ENCODE measurements at regions not wholly inside any gene's neighbourhood (a gene's known extent, or its start where the extent isn't known, plus 50 kb on each side); places are given as distances from the start of the nearest gene placed in this dataset.
"Not testable (repeated sequence)": the region's sequence is repeated elsewhere in the genome, so short reads cannot be mapped to it uniquely, and the experiment has no call there.

DNA sequence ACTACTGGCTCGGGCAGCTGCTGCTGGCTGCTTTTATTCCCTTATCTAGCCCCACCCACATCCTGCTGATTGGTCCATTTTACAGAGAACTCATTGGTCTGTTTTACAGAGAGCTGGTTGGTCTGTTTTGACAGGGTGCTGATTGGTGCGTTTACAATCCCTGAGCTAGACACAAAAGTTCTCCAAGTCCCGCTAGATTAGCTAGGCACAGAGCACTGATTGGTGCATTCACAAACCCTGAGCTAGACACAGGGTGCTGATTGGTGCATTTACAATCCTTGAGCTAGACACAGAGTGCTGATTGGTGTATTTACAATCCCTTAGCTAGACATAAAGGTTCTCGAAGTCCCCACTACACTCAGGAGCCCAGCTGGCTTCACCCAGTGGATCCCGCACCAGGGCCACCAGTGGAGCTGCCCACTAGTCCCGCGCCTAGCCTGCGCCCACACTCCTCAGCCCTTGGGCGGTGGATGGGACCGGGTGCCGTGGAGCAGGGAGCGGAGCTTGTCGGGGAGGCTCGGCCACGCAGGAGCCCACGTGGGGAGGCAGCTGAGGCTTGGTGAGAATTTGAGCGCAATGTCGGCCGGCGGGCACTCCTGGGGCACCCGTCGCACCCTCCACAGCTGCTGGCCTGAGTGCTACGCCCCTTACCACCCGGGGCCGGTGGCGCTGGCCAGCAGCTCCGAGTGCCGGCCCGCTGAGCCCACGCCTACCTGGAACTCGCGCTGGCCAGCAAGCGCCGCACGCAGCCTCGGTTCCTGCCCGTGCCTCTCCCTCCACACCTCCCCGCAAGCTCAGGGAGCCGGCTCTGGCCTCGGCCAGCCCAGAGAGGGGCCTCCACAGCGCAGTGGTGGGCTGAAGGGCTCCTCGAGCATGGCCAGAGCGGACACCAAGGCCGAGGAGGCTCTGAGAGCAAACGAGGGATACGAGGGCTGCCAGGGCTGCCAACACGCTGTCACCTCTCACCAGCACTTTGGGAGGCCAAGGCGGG lies 91.1 kb upstream of the HS3ST2 start:
- H3K27ac Mint-ChIP-seq; ATAC-seq; DNase-seq; H3K9me3 Mint-ChIP-seq; H3K4me3 Mint-ChIP-seq; H3K36me3 Mint-ChIP-seq (ENCODE audit: low read depth); H3K4me1 Mint-ChIP-seq: not testable (repeated sequence)
- peaks cover 13% of the 10 kb centered on the region for H3K27me3 Mint-ChIP-seq

DNA sequence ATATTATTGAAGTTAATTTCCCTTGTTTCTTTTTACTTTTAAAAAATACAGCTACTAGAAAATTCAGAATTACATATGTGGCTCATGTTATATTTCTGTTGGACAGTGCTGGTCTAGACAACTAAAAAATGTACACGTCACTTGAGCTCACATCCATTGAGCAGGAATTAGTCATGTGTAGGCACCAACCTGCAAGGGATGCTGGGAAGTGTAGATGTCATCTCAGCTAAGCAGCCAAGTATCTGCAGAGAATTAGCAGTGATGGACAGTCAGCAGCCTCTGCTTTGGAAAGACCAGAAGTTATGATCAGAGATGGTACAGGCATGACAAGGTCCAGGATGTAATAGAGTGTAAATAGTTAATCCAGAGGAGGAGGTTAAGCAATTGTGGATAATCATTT lies 87.1 kb upstream of the HS3ST2 start:
- H3K27ac Mint-ChIP-seq = no peak overlapping the region
- ATAC-seq = no peak
- no peak overlapping the region for H3K4me3 Mint-ChIP-seq
- DNase-seq = no peak
- peaks cover 5% of the 10 kb centered on the region for H3K27me3 Mint-ChIP-seq
- no peaks in the 10 kb centered on the region for H3K4me1 Mint-ChIP-seq
- H3K9me3 Mint-ChIP-seq = no peaks in the 10 kb centered on the region
- H3K36me3 Mint-ChIP-seq (ENCODE audit: low read depth) = no peaks in the 10 kb centered on the region

DNA sequence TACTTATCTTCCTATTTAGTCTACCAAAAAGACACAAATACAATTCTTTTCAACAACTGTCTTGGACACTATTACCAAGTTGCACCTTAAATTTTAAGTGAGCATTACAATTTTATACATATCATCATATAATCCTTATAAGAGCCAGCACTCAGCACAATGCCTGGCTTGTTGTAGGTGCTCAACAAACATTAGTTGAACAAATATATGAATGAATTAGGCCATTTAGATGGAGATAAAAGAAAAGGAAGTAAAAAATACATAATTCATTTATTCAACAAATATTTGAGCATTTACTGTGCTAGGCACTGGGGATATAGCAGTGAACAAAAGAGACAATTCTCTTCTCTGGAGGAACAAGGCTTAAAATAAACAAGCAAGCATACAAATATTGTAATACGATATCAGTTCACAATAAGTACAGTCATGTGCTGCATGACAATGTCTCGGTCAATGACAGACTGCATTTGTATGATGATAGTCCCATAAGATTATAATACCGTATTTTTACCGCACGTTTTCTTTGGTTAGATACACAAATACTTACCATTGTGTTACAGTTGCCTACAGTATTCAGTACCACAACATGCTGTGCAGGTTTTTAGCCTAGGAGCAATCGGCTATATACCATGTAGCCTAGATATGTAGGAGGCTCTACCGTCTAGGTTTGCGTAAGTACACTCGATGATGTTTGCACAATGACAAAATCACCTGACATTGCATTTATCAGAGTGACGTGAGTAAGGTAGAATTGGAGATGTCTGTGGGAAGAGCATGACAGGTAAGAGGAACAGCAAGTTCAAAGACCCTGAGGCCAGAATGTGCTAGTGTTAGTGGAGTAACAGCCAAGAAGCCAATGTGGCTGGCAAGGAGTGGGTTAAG lies 86.4 kb upstream of the HS3ST2 start:
- no peak for ATAC-seq
- H3K27ac Mint-ChIP-seq = no peak overlapping the region
- DNase-seq = no peak
- no peaks in the 10 kb centered on the region for H3K9me3 Mint-ChIP-seq
- H3K27me3 Mint-ChIP-seq = peaks cover 5% of the 10 kb centered on the region
- no peak overlapping the region for H3K4me3 Mint-ChIP-seq
- H3K4me1 Mint-ChIP-seq = no peaks in the 10 kb centered on the region
- no peaks in the 10 kb centered on the region for H3K36me3 Mint-ChIP-seq (ENCODE audit: low read depth)

DNA sequence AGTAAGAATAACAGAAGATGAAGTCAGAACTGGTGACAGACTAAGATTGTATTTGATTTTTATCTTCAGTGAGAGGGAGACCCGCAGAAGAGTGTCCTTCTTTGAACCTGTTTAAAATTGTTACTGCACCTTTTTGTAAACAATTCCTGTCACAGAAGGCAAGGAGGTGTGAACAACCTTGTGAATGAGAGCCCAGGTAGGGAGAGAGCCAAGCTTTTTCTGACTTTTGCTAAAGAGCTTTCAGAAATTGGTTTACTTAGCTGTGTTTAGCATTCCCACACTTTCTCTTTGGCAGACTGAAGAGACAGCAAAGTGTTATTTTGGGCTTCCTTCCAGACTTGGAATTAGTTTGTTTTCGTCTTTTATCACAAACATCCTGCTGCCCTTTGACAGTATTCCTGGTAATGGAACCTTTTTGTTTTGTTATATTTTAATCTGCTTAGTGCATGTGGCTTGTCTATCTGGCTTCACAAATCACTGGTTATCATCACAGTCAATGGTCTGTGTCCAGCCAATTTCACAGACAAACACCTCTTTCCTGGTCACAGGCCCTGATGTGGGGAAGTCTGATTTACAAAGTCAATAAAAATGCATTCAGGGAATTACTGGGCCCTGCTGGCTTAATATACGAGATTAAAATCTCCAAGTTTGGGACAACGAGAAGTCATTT lies 85.7 kb upstream of the HS3ST2 start:
- no peaks in the 10 kb centered on the region for H3K36me3 Mint-ChIP-seq (ENCODE audit: low read depth)
- H3K4me3 Mint-ChIP-seq = no peak overlapping the region
- no peak overlapping the region for H3K27ac Mint-ChIP-seq

DNA sequence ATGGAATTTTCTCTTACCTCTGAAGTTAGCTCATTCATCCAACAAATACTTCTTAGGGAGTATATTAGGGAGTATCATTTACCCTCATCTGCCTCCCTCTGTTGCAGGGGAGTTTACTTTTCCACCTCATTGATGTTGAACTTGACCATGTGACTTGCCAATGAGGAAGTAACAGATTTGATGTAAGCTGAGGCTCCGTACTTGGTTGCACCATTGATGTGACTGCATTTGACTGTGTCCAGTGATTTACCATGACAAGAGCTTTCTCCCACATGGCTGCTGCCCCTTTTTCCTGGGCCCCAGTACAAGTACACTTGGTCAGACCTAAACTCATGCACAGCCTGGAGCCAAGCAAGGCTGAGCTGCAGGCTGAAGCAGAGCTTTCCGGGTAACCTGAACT lies 81.6 kb upstream of the HS3ST2 start:
- H3K27ac Mint-ChIP-seq = no peak overlapping the region

More for the DNA sequence above, 85.7 kb upstream of the HS3ST2 start:
- no peak for DNase-seq
- no peaks in the 10 kb centered on the region for H3K4me1 Mint-ChIP-seq
- no peaks in the 10 kb centered on the region for H3K9me3 Mint-ChIP-seq
- H3K27me3 Mint-ChIP-seq = peaks cover 7% of the 10 kb centered on the region
- no peak for ATAC-seq

DNA sequence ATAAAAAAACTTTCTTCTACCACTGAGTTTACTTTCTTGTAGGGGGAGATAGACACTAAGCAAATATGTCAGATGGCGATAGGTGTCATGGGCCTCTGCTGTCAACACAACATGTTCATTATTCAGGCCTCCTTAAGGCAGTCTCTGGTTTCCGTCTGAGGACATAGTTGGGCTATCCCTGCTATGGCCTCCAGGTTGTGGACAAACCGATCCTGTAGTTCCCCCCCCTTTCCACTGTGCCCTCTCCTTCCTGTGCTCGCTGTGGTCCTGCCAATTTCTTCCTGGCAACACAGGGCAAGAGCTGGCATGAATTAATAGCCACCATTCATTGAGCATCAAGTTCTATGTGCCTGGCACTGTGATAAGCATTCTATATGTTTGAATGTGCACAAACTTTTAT lies 81.0 kb upstream of the HS3ST2 start:
- no peak overlapping the region for H3K4me3 Mint-ChIP-seq
- peaks cover 2% of the 10 kb centered on the region for H3K27me3 Mint-ChIP-seq
- no peaks in the 10 kb centered on the region for H3K4me1 Mint-ChIP-seq
- no peaks in the 10 kb centered on the region for H3K36me3 Mint-ChIP-seq (ENCODE audit: low read depth)
- no peak overlapping the region for H3K27ac Mint-ChIP-seq
- DNase-seq (no peak), ATAC-seq (no peak)
- no peaks in the 10 kb centered on the region for H3K9me3 Mint-ChIP-seq

More for the DNA sequence above, 81.6 kb upstream of the HS3ST2 start:
- Mint-ChIP-seq H3K4me3 (no peak overlapping the region), H3K36me3 (ENCODE audit: low read depth) (no peaks in the 10 kb centered on the region), H3K9me3 (no peaks in the 10 kb centered on the region), H3K4me1 (no peaks in the 10 kb centered on the region), H3K27me3 (peaks cover 2% of the 10 kb centered on the region)
- DNase-seq (no peak), ATAC-seq (no peak)

DNA sequence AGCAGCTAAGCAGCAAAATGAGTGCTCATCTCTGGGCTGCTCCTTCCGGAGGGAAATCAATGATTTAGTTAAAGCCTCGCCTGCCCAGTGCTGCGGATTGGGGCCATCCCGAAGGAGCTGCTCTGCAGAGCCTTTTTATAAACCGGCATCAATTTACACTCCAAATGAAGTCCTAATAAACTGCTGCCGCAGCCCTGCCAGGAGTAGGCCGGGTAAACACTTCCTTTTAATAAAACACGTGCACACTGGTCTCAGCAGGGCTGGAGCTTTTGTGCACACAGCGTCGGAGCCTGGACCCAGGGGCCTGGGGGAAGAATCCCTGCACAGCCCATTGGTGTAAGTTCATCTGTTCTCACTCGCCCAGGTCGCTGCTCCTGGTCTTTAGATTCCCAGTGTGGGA lies 79.6 kb upstream of the HS3ST2 start:
- H3K4me1 Mint-ChIP-seq = no peaks in the 10 kb centered on the region
- no peaks in the 10 kb centered on the region for H3K9me3 Mint-ChIP-seq

DNA sequence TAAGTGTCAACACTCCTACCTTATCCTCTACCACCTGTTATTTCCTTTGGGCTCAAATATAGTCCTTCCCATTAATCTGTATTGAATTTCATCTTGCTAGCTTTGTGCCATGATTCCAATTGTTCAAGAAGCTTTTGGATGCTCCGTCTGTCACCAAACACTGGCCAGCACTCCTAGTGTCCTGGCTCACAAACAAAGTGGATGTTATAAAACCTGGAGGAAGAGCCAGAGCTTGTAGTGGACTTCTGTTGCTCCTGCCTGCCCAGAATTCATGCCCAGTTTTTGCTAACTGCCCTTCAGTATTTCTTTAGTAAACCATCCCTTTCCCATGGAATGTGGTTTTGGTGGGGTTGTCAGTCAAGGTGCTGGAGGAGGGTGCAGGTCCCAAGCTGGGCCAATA lies 77.2 kb upstream of the HS3ST2 start:
- no peaks in the 10 kb centered on the region for H3K4me1 Mint-ChIP-seq
- H3K9me3 Mint-ChIP-seq = no peaks in the 10 kb centered on the region
- H3K27me3 Mint-ChIP-seq = peaks cover 10% of the 10 kb centered on the region
- no peak overlapping the region for H3K27ac Mint-ChIP-seq
- DNase-seq (no peak), ATAC-seq (no peak)
- H3K4me3 Mint-ChIP-seq = no peak overlapping the region
- no peaks in the 10 kb centered on the region for H3K36me3 Mint-ChIP-seq (ENCODE audit: low read depth)

More for the DNA sequence above, 79.6 kb upstream of the HS3ST2 start:
- Mint-ChIP-seq H3K27ac (no peak overlapping the region), H3K36me3 (ENCODE audit: low read depth) (no peaks in the 10 kb centered on the region), H3K27me3 (peaks cover 2% of the 10 kb centered on the region), H3K4me3 (no peak overlapping the region)
- no peak for DNase-seq
- ATAC-seq = no peak

DNA sequence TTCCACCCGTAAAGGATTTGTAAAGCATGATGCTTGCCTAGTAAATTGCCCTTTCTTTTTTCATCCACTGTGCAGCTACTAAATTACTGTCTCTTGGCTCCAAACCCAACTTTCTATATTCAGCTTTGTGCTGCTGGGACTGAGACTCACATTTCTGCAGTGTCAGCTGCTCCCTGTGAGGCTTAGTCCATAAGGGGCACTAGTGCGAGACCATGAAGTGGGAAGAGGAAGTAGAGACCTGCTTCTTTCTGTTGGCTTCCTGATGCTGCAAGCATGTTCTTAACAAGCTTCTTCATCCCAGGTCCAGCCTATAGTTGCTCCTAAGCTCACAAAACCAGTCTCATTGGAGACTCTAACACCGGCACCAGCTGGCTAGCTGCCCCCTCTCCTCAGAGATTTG lies 74.9 kb upstream of the HS3ST2 start:
- ATAC-seq (no peak), DNase-seq (no peak)
- peaks cover 13% of the 10 kb centered on the region for H3K27me3 Mint-ChIP-seq
- no peaks in the 10 kb centered on the region for H3K4me1 Mint-ChIP-seq
- H3K36me3 Mint-ChIP-seq (ENCODE audit: low read depth) = no peaks in the 10 kb centered on the region
- no peak overlapping the region for H3K4me3 Mint-ChIP-seq
- peaks cover 15% of the 10 kb centered on the region for H3K9me3 Mint-ChIP-seq
- H3K27ac Mint-ChIP-seq = no peak overlapping the region

DNA sequence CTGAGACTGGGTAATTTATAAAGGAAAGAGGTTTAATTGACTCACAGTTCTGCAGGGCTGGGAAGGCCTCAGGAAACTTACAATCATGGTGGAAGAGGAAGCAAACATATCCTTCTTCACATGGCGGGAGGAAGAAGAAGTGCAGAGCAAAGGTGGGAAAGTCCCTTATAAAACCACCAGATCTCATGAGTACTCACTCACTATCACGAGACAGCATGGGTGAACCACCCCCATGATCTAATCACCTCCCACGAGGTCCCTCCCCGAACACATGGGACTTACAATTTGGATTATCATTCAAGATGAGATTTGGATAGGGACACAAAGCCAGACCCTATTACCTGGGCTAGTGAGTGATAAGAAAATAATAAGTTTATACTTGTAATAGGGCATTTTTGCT lies 70.6 kb upstream of the HS3ST2 start:
- DNase-seq = no peak
- Mint-ChIP-seq H3K4me3 (no peak overlapping the region), H3K27ac (no peak overlapping the region), H3K9me3 (peaks cover 22% of the 10 kb centered on the region), H3K27me3 (peaks cover 13% of the 10 kb centered on the region), H3K4me1 (no peaks in the 10 kb centered on the region), H3K36me3 (ENCODE audit: low read depth) (no peaks in the 10 kb centered on the region)
- no peak for ATAC-seq

DNA sequence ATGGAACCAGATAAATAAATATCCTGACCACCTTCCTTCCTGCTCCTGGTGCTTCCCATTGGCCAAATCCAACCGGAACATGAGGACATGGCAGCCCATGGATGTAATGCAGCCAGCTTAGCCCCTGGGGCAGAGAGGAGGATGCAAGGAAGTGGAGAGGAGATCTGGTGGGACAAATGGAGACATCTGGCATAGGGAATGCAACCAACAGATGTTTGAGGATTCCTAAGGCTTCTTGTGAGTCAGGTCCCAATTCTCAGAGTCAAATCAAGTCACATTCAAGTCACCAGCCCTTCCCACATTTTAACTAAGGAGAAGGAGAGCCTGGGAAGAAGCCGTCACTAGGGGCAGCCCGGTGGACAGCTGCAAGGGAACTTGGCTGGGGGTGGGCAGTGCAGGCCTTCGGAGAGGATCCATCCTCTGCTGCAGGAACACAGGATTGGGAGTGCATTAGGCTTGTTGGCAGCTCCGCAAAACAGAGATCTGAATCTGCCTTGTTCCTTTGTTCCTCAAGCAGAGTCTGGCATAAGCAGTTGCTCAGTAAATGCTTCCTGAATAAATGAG lies 62.8 kb upstream of the HS3ST2 start:
- Mint-ChIP-seq H3K36me3 (ENCODE audit: low read depth) (no peaks in the 10 kb centered on the region), H3K4me3 (no peak overlapping the region), H3K4me1 (no peaks in the 10 kb centered on the region), H3K27me3 (peaks cover 3% of the 10 kb centered on the region), H3K9me3 (peaks cover 5% of the 10 kb centered on the region), H3K27ac (no peak overlapping the region)
- DNase-seq (no peak), ATAC-seq (no peak)

DNA sequence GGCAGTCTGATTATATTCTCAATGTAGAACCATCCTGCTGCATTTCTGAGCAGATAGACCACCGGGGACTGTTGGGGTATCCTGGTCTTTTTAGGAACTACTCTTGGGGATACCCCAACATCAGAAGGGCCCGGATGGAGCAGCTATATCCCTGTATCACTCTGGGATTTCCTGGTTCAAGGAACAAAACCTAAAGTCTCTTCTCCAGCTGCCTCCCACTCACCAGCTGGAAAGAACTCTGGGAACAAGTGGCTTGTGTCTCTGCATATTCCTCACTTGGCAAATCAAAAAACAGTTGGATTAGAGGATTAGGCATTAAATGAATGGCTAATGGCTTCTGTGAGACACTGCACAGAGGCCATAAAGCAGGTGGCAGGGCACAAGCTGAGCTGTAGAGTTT lies 62.3 kb upstream of the HS3ST2 start:
- no peak for DNase-seq
- H3K9me3 Mint-ChIP-seq = peaks cover 5% of the 10 kb centered on the region
- no peak for ATAC-seq
- H3K4me1 Mint-ChIP-seq = no peaks in the 10 kb centered on the region
- H3K36me3 Mint-ChIP-seq (ENCODE audit: low read depth) = no peaks in the 10 kb centered on the region
- peaks cover 8% of the 10 kb centered on the region for H3K27me3 Mint-ChIP-seq
- no peak overlapping the region for H3K27ac Mint-ChIP-seq
- H3K4me3 Mint-ChIP-seq = no peak overlapping the region

DNA sequence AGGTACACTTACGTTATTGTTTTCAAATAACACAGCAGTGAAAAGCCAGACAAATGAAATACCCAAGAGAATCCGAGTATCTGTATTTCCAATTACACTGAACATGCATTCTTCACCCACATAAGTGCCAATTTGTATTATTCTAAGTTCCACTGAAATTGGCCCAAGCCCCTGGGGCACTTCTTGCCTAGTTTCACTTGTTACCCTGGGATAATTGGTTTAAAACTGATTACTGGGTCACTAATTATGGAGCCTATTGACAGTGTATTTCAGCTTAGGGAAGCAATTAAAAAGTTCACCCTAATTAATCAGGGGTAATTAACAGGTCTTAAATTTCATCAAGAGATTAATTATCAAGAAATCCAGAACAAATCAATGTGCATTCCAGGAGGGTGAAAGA lies 60.5 kb upstream of the HS3ST2 start:
- Mint-ChIP-seq H3K4me3 (no peak overlapping the region), H3K27me3 (peaks cover 8% of the 10 kb centered on the region), H3K36me3 (ENCODE audit: low read depth) (no peaks in the 10 kb centered on the region), H3K4me1 (no peaks in the 10 kb centered on the region), H3K27ac (no peak overlapping the region), H3K9me3 (peaks cover under 1% of the 10 kb centered on the region)
- ATAC-seq (no peak), DNase-seq (no peak)

DNA sequence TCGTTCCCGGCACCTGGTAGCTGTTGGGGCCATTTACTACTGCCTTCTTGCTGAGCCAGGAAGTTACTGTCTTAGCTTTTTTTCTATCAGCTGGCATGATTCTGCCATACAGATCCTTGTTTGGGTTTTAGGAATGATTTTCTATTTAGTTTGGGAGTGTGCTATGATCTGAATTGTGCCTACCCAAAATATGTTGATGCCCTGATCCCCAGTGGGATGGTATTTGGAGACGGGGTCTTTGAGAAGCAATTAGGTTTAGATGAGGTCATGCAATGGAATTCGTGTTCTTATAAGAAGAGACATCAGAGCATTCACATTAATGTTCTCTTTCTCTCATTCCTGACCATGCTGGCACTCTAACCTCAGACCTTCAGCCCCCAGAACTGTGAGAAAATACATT lies 59.4 kb upstream of the HS3ST2 start:
- peaks cover 8% of the 10 kb centered on the region for H3K27me3 Mint-ChIP-seq
- no peaks in the 10 kb centered on the region for H3K4me1 Mint-ChIP-seq
- DNase-seq (no peak), ATAC-seq (no peak)
- H3K4me3 Mint-ChIP-seq = no peak overlapping the region
- H3K9me3 Mint-ChIP-seq = no peaks in the 10 kb centered on the region
- no peak overlapping the region for H3K27ac Mint-ChIP-seq
- no peaks in the 10 kb centered on the region for H3K36me3 Mint-ChIP-seq (ENCODE audit: low read depth)

All from activated naive CD8-positive, alpha-beta T cell treated with anti-CD3 and anti-CD28 coated beads, Interleukin-2, amount 50 U/mL, for 24 hours (primary cell).